ENCODE measurements at regions not wholly inside any gene's neighbourhood (a gene's known extent, or its start where the extent isn't known, plus 50 kb on each side); places are given as distances from the start of the nearest gene placed in this dataset.

- TF ChIP-seq MAX (IDR thresholded peaks at IDR 0.05): no peak
- no peak for TF ChIP-seq EP300 (IDR thresholded peaks at IDR 0.05; ENCODE audit: borderline replicate concordance)
- TF ChIP-seq TAF1 (IDR thresholded peaks at IDR 0.05; ENCODE audit: low read depth): no peak
- no peak for TF ChIP-seq TEAD4 (IDR thresholded peaks at IDR 0.05)
Observed at GRCh38 chr15:62325597-62325996, 160.5 kb upstream of the C2CD4B start.

DNA sequence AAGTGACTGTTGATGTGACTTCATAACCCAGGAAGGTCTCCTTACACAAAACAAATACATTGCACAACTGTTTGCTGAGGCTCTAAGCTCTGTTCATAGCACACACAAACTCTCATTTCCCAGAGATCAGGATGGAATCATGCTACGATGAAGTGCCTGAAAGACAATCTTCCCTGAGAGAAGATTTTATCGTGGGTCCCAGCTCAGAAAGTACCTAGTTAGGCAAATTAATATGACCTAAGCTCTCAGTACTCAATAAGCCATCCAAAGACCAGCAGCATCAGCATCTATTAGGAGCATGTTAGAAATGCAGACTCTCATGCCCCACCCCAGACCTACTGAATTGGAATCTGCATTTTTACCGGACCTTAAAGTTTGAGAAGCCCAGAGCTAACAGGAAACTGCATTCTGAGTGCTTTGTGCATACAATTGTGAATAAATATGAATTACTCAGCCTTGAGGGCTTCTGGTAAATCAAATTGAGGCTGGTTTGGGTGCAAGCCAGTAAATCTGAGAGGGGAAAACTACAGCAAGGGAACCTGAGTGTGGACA, 161.5 kb upstream of the C2CD4B start:
- TF ChIP-seq EP300 (IDR thresholded peaks at IDR 0.05; ENCODE audit: borderline replicate concordance): no peak
- no peak for TF ChIP-seq FOXM1 (IDR thresholded peaks at IDR 0.05; ENCODE audit: borderline replicate concordance, low read depth)
- no peak for TF ChIP-seq RAD21 (IDR thresholded peaks at IDR 0.05; ENCODE audit: low read depth)
- no peak for TF ChIP-seq YY1 (IDR thresholded peaks at IDR 0.05; ENCODE audit: low read depth)
- TF ChIP-seq CREB1 (IDR thresholded peaks at IDR 0.05; ENCODE audit: low read depth): no peak
- TF ChIP-seq, protein P1, sequence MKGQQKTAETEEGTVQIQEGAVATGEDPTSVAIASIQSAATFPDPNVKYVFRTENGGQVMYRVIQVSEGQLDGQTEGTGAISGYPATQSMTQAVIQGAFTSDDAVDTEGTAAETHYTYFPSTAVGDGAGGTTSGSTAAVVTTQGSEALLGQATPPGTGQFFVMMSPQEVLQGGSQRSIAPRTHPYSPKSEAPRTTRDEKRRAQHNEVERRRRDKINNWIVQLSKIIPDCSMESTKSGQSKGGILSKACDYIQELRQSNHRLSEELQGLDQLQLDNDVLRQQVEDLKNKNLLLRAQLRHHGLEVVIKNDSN (IDR thresholded peaks at IDR 0.05): no peak
- no peak for TF ChIP-seq ZBTB7A (IDR thresholded peaks at IDR 0.05; ENCODE audit: low read depth)
- TF ChIP-seq, protein P2, sequence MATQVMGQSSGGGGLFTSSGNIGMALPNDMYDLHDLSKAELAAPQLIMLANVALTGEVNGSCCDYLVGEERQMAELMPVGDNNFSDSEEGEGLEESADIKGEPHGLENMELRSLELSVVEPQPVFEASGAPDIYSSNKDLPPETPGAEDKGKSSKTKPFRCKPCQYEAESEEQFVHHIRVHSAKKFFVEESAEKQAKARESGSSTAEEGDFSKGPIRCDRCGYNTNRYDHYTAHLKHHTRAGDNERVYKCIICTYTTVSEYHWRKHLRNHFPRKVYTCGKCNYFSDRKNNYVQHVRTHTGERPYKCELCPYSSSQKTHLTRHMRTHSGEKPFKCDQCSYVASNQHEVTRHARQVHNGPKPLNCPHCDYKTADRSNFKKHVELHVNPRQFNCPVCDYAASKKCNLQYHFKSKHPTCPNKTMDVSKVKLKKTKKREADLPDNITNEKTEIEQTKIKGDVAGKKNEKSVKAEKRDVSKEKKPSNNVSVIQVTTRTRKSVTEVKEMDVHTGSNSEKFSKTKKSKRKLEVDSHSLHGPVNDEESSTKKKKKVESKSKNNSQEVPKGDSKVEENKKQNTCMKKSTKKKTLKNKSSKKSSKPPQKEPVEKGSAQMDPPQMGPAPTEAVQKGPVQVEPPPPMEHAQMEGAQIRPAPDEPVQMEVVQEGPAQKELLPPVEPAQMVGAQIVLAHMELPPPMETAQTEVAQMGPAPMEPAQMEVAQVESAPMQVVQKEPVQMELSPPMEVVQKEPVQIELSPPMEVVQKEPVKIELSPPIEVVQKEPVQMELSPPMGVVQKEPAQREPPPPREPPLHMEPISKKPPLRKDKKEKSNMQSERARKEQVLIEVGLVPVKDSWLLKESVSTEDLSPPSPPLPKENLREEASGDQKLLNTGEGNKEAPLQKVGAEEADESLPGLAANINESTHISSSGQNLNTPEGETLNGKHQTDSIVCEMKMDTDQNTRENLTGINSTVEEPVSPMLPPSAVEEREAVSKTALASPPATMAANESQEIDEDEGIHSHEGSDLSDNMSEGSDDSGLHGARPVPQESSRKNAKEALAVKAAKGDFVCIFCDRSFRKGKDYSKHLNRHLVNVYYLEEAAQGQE (IDR thresholded peaks at IDR 0.05; ENCODE audit: low read depth): no peak
- TF ChIP-seq TEAD4 (IDR thresholded peaks at IDR 0.05): no peak
- no peak for TF ChIP-seq MAX (IDR thresholded peaks at IDR 0.05)
- no peak for TF ChIP-seq TCF12 (IDR thresholded peaks at IDR 0.05; ENCODE audit: low read depth)
- no peak for TF ChIP-seq EGR1 (IDR thresholded peaks at IDR 0.05)
- no peak for TF ChIP-seq CEBPB (IDR thresholded peaks at IDR 0.05)
- no peak for TF ChIP-seq TAF1 (IDR thresholded peaks at IDR 0.05; ENCODE audit: low read depth)
- no peak for TF ChIP-seq NFIC (IDR thresholded peaks at IDR 0.05)

- TF ChIP-seq, protein P2 (IDR thresholded peaks at IDR 0.05; ENCODE audit: low read depth): no peak
- no peak for TF ChIP-seq TCF12 (IDR thresholded peaks at IDR 0.05; ENCODE audit: low read depth)
- no peak for TF ChIP-seq NFIC (IDR thresholded peaks at IDR 0.05)
- TF ChIP-seq EP300 (IDR thresholded peaks at IDR 0.05; ENCODE audit: borderline replicate concordance): no peak
- TF ChIP-seq CEBPB (IDR thresholded peaks at IDR 0.05): no peak
- TF ChIP-seq, protein P1 (IDR thresholded peaks at IDR 0.05): no peak
- no peak for TF ChIP-seq FOXM1 (IDR thresholded peaks at IDR 0.05; ENCODE audit: borderline replicate concordance, low read depth)
- no peak for TF ChIP-seq YY1 (IDR thresholded peaks at IDR 0.05; ENCODE audit: low read depth)
- no peak for TF ChIP-seq TEAD4 (IDR thresholded peaks at IDR 0.05)
Observed at GRCh38 chr15:62327406-62327805, 162.3 kb upstream of the C2CD4B start.

DNA sequence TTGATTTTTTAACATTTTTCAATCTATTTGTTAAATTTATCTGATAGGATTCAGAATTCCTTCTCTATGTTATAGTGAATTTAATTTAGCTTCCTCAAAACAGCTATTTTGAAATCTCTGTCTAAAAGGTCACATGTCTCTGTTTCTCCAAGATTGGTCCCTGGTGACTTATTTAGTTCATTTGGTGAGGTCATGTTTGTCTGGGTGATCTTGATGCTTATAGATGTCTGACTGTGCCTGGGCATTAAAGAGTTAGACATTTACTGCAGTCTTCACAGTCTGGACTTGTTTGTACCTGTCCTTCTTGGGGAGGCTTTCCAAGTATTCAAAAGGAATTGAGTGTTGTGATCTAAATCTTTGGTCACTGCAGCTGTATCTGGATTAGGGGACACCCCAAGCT, 169.5 kb upstream of the C2CD4B start:
- TF ChIP-seq TEAD4 (IDR thresholded peaks at IDR 0.05) (no peak), EP300 (IDR thresholded peaks at IDR 0.05; ENCODE audit: borderline replicate concordance) (no peak), CREB1 (IDR thresholded peaks at IDR 0.05; ENCODE audit: low read depth) (no peak), MAX (IDR thresholded peaks at IDR 0.05) (no peak), YY1 (IDR thresholded peaks at IDR 0.05; ENCODE audit: low read depth) (no peak), TCF12 (IDR thresholded peaks at IDR 0.05; ENCODE audit: low read depth) (no peak), RAD21 (IDR thresholded peaks at IDR 0.05; ENCODE audit: low read depth) (no peak), CEBPB (IDR thresholded peaks at IDR 0.05) (no peak), NFIC (IDR thresholded peaks at IDR 0.05) (no peak), TAF1 (IDR thresholded peaks at IDR 0.05; ENCODE audit: low read depth) (no peak)
- TF ChIP-seq, protein P2 (IDR thresholded peaks at IDR 0.05; ENCODE audit: low read depth): no peak
- TF ChIP-seq, protein P1 (IDR thresholded peaks at IDR 0.05): no peak
